ENCODE measurements at regions not wholly inside any gene's neighbourhood (a gene's known extent, or its start where the extent isn't known, plus 50 kb on each side); places are given as distances from the start of the nearest gene placed in this dataset.

- TF ChIP-seq CTCF (IDR thresholded peaks at IDR 0.05) (no peak), POLR2A (IDR thresholded peaks at IDR 0.05) (no peak)
Measured at GRCh38 chr13:103941506-103942140, 875.4 kb upstream of the SLC10A2 start.

Measured in thyroid gland (tissue), 4 donors.